ENCODE measurements at regions not wholly inside any gene's neighbourhood (a gene's known extent, or its start where the extent isn't known, plus 50 kb on each side); places are given as distances from the start of the nearest gene placed in this dataset.

GRCh38 chr22:27212617-27213177, 555.3 kb downstream of the MIAT start:
- no peak for DNase-seq

- no peak for DNase-seq
Measured at GRCh38 chr22:27213294-27213693, 555.9 kb downstream of the MIAT start.

GRCh38 chr22:27213766-27214581, 556.6 kb downstream of the MIAT start:
- DNase-seq: no peak

GRCh38 chr22:27214691-27215090, 557.3 kb downstream of the MIAT start:
- no peak for DNase-seq

- no peak for DNase-seq
Measured at GRCh38 chr22:27215871-27216270, 558.5 kb downstream of the MIAT start.

- DNase-seq: no peak
Measured at GRCh38 chr22:27216444-27216843, 559.1 kb downstream of the MIAT start.

GRCh38 chr22:27217154-27217553, 559.8 kb downstream of the MIAT start:
- no peak for DNase-seq

- DNase-seq: no peak
Measured at GRCh38 chr22:27218012-27218920, 560.9 kb downstream of the MIAT start.

GRCh38 chr22:27219036-27219435, 561.6 kb downstream of the MIAT start:
- no peak for DNase-seq

- no peak for DNase-seq
Measured at GRCh38 chr22:27220339-27220738, 563.0 kb downstream of the MIAT start.

GRCh38 chr22:27222178-27222577, 564.8 kb downstream of the MIAT start:
- DNase-seq: no peak

- DNase-seq: no peak
Measured at GRCh38 chr22:27223317-27224177, 566.2 kb downstream of the MIAT start.

- no peak for DNase-seq
Measured at GRCh38 chr22:27224485-27225374, 567.3 kb downstream of the MIAT start.

GRCh38 chr22:27226666-27227065, 569.3 kb downstream of the MIAT start:
- no peak for DNase-seq

- no peak for DNase-seq
Measured at GRCh38 chr22:27228771-27229170, 571.4 kb downstream of the MIAT start.

GRCh38 chr22:27230189-27230588, 571.4 kb downstream of the MN1 start:
- DNase-seq: no peak

GRCh38 chr22:27231266-27231665, 570.3 kb downstream of the MN1 start:
- DNase-seq: no peak

- DNase-seq: no peak
Measured at GRCh38 chr22:27232077-27232476, 569.5 kb downstream of the MN1 start.

GRCh38 chr22:27237080-27237741, 564.3 kb downstream of the MN1 start:
- DNase-seq: no peak

- no peak for DNase-seq
Measured at GRCh38 chr22:27238935-27239510, 562.5 kb downstream of the MN1 start.

- no peak for DNase-seq
Measured at GRCh38 chr22:27239520-27239919, 562.0 kb downstream of the MN1 start.

All from NCI-H2081 treated with DMSO at 0.1 percent for 48 hours (cell line).